ENCODE measurements at regions not wholly inside any gene's neighbourhood (a gene's known extent, or its start where the extent isn't known, plus 50 kb on each side); places are given as distances from the start of the nearest gene placed in this dataset.
"Not testable (repeated sequence)": the region's sequence is repeated elsewhere in the genome, so short reads cannot be mapped to it uniquely, and the experiment has no call there.

- no peak for DNase-seq
Observed at GRCh38 chr18:70981400-70982140, 692.7 kb downstream of the SOCS6 start.

- DNase-seq, result no peak
Observed at GRCh38 chr18:70973626-70974025, 684.8 kb downstream of the SOCS6 start.

GRCh38 chr18:70966419-70966818 is 677.6 kb downstream of the SOCS6 start:
- DNase-seq, result no peak

GRCh38 chr18:70961939-70962338 is 673.1 kb downstream of the SOCS6 start:
- no peak for DNase-seq

GRCh38 chr18:70956554-70956953 is 667.7 kb downstream of the SOCS6 start:
- no peak for DNase-seq

- DNase-seq, result no peak
Observed at GRCh38 chr18:70936160-70936559, 647.3 kb downstream of the SOCS6 start.

GRCh38 chr18:70931942-70932814 is 643.3 kb downstream of the SOCS6 start:
- DNase-seq, result no peak

- no peak for DNase-seq
Observed at GRCh38 chr18:70920840-70921374, 632.1 kb downstream of the SOCS6 start.

- DNase-seq, result no peak
Observed at GRCh38 chr18:70907673-70908072, 618.8 kb downstream of the SOCS6 start.

- DNase-seq, result no peak
Observed at GRCh38 chr18:70892381-70892780, 603.5 kb downstream of the SOCS6 start.

GRCh38 chr18:70870292-70870691 is 581.4 kb downstream of the SOCS6 start:
- no peak for DNase-seq

GRCh38 chr18:70848329-70848728 is 559.5 kb downstream of the SOCS6 start:
- DNase-seq, result no peak

GRCh38 chr18:70840649-70841048 is 551.8 kb downstream of the SOCS6 start:
- DNase-seq, result no peak

- DNase-seq, result no peak
Observed at GRCh38 chr18:70827632-70828031, 538.8 kb downstream of the SOCS6 start.

GRCh38 chr18:70826571-70826970 is 537.7 kb downstream of the SOCS6 start:
- no peak for DNase-seq

GRCh38 chr18:70822691-70823090 is 533.8 kb downstream of the SOCS6 start:
- DNase-seq, result no peak

- no peak for DNase-seq
Observed at GRCh38 chr18:70822117-70822516, 533.3 kb downstream of the SOCS6 start.

- DNase-seq, result no peak
Observed at GRCh38 chr18:70808481-70809056, 519.7 kb downstream of the SOCS6 start.

GRCh38 chr18:70781860-70782453 is 493.1 kb downstream of the SOCS6 start:
- DNase-seq, result peak; percentile 35 to 57

- DNase-seq, result not testable (repeated sequence)
Observed at GRCh38 chr18:70766254-70766653, 477.4 kb downstream of the SOCS6 start.

- DNase-seq, result no peak
Observed at GRCh38 chr18:70762812-70763211, 474.0 kb downstream of the SOCS6 start.

- DNase-seq, result no peak
Observed at GRCh38 chr18:70758780-70759179, 469.9 kb downstream of the SOCS6 start.

- no peak for DNase-seq
Observed at GRCh38 chr18:70754486-70754885, 465.6 kb downstream of the SOCS6 start.

Measured in activated CD4-positive, alpha-beta T cell treated with anti-CD3 and anti-CD28 coated beads for 4 hours (primary cell).